DMS 273 (cell line): ENCODE measurements at regions not wholly inside any gene's neighbourhood (a gene's known extent, or its start where the extent isn't known, plus 50 kb on each side); places are given as distances from the start of the nearest gene placed in this dataset.
"Not testable (repeated sequence)": the region's sequence is repeated elsewhere in the genome, so short reads cannot be mapped to it uniquely, and the experiment has no call there.

ENCODE experiments used
- DNase-seq: peaks from one replicate; lab custom pipeline; 2025; ENCODE audit not compliant: unreplicated experiment; lab: John Stamatoyannopoulos, UW

DNA sequence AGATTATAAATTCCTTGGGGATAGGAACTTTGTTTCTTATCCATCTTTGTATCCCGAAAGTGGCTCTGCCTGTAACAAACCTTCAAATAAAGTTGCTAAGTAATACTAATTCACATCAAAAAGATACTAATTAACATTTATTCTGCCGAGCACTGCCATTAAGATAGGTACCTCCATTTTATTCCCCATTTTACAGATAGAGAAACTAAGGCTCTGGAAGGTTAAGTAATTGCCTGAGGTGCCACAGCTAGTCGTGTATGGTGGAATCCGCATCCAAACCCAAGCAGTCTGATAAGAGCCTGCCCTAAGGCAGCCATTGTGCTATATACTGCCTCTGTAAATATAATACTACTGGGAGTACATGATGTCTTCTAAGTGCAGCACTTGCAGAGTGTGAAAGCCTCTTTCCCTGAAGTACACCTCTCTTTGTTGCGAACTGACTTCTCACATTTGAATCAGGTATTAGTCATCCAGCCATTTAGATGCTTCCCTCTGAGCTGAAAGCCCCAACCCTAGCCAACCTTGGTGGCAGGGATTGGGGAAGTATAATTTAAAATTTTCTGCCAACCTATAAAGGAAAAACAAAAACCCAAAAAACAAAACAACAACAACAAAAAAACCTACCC is 78.5 kb upstream of the CHD2 start:
- no peak for DNase-seq

DNA sequence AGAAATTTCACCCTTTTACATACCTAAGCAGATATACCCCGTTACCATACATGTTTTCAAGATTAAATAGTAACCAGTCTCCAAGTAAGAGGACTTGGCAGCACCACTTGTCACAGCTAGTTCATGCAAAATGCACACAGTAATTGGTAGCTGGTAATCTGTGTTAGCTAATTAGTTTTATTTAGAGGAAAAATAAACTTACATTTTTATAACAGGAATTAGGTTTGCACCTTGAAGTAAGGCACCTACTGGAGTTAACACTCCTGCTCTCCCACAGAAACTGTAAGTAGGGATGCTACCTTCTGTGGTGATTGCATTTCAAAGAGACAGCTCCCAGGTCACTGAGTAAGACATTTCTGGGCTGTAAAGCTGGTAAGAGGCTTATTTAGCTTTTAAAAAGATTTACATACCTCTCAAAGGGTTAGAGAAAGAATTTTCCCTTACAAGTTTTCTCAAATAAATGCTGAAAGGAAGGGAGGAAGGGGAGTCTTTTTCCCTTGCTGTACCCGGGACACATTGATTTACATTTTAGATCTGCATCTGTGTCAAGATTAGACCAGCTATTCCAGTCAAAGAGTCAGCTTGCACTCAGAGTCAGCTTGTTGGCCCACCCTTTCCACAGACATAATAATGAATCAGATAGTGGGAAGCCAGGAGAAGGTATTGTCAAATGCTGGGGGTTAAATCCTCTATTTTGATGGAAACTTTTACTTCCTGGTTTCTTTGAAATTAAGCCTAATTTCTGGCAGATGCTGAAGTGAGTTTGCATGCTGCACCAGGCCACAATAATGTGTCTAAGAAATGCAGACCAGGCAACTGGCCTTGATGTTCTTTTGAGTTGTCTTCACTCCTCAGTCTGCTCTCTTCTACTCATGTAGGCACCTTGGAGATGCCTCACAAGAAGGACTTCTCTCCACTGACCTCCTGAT is 77.6 kb upstream of the CHD2 start:
- DNase-seq, result peak; percentile 22

DNA sequence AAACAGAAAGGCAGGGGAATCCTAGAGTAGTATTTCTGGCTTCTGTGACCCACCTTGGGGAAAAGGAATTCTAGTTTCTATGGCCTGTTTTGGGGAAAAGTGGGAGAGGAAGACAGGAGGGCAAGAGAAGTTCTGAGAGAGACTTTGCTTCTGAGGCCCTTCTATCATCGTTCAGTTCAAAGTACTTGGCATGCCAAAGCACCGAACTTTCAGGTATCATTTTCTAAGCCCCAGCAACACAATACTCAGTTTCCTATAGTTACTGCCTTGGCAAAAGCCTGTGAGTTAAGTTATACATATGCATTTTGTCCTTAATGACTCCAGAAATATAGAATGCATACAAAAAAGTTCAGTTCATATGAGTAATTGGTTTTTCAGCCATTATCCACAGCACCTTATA is 74.1 kb upstream of the CHD2 start:
- no peak for DNase-seq

DNA sequence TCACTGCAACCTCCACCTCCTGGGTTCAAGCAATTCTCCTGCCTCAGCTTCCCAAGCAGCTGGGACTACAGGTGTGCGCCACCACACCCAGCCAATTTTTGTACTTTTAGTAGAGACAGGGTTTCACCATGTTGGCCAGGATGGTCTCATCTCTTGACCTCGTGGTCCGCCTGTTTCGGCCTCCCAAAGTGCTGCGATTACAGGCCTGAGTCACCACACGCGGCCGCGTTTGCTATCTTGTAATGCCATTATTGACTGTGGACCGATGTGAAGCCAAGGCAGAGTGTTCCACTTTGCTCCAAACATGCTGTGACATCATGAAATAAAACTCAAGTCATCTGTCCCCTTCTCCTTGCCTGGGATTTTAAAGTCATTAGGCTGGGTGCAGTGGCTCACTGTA is 72.1 kb upstream of the CHD2 start:
- not testable (repeated sequence) for DNase-seq

DNA sequence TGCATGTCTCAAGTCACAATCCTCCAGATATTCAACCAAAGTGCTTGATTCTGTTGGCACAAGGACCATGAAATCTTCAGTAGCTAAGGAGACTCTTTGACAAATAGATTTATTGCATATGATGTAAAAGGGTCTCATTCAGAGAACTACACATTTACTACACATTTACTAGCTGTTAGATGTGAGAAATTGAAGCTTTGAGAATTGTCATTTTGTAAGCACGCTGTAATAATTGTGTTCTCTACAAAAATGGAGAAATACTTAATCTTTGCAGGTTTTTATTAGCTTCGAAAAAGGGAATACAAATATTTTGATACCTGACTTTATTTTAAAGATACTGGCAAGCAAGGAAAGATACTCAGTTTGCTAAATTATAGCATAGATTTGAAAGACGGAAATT is 70.2 kb upstream of the CHD2 start:
- no peak for DNase-seq

DNA sequence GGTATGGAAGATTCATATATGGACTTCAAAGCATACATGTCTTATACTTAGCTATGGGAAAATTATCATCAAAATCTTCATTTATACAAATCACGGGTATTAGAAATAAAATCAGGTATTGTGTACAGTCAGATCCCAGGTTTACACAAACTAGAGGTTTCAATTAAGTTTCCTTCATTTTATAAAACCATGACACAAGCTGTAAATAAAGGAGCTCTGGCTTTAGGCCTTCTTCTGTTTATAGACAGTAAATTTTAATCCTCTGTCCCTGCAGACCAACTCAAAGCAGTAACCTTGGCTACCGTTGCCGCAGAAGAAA is 68.8 kb upstream of the CHD2 start:
- DNase-seq, result no peak

DNA sequence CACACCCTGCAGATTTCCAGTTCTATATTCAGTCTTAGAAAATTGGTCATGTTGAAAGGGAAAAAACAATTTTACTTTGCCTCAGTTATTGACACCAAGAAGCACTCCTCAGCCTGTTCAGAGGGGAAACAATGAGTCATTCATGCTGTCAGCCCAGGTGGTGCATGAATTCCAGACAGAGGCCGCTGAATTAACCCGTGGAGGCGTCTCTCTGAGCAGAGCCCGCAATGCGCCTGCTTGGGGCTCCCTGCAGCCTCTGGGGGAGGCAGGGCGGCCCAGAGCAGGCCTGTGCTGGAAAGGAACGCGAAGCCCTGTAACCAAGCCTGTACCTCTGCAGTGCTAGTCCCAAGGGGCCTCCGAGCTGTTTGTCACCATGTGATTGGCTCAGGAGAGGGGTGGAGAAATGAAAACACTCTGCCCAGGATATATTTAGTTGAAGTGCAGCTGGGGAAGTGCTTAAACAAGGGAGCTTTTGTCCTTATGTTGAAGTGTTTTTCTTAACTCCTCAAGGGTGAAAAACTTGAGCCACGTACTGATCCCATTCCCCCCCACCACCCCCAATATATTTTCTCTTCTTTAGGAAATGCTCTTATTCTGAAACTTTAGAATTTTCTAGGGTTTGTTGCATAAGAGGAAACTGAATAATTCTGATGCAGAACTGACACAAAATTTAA is 68.3 kb upstream of the CHD2 start:
- DNase-seq, result peak; percentile 99

DNA sequence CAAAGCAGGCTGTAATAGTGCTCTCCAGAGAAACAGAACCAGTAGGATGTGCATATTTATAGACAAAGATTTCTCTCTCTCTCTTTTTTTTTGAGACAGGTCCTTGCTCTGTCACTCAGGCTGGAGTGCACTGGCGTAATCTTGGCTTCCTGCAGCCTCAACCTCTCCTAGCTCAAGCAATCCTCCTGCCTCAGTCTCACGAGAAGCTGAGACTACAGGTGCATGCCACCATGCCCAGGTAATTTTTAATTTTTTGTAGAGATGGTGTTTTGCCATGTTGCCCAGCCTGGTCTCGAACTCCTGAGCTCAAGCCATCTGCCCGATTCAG is 67.1 kb upstream of the CHD2 start:
- DNase-seq, result no peak

DNA sequence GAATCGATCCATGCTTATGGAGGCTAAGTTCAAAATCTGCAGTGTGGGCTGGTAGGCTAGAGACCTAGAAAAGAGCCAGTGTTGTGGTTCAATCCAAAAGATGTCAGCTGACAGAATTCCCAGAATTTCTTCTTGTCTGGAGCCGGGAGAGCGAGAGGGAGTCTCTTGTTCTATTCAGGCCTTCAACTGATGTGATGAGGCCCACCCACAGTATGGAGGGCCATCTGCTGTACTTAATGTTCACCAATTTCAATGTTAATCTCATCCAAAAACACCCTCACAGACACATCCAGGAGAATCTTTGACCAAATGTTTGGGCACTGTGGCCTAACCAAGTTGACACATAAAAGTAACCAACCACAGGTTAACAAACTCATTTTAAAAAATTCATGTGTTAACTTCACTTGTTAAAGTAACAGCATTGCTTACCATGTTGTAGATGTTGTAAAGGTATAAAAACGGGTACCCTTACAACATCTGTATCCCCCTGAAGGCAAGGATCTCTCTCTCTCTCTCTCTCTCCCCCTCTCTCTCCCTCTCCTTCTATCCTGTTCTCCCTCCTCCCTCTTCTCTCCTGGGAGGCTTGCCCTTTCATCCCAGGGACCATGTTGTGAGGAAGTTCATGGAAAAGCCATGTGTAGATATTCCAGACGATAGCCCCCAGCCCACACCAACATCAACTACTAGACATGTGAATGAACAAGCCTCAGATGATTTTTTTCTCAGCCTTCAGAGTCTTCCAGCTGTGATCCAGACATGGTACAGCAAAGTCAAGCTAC is 66.4 kb upstream of the CHD2 start:
- no peak for DNase-seq

DNA sequence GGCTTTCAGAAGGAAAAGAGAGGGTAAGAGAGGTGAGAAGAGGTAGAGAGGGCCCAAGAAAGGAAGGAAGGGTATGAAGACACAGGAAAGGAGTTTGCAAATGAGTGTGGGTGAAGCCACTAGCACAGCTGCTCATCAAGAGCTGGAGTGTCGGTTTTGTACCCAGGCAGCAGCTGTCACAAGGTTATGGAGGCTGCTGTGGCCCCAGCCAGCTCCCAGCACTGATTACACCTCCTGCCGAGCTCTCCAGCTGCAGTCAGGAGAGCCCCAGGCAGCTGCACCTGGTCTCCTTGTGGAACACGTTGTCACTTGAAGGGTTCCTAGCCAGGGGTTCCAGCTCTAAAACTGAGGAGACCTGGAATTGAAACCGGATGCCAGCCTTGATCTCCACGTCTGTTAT is 60.4 kb upstream of the CHD2 start:
- DNase-seq, result peak; percentile 91

DNA sequence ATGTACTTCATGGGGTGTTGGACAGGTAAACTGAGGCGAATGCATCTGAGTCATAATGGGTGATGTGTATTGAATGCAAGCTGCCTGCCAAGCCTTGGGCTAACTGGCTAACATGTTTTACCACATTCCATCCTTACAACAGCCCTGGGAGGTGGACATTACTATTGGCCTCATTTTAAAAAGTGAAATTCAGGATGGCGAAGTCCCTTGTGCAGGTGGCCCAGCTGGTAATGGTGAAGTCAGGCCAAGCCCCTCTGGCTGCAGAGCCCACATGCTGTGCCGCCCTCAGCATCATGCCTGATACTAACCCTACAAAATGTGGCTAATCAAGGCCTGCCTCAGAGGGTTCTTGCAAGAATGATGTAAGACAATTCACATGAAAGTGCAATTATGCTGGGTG is 60.0 kb upstream of the CHD2 start:
- DNase-seq, result peak; percentile 35

DNA sequence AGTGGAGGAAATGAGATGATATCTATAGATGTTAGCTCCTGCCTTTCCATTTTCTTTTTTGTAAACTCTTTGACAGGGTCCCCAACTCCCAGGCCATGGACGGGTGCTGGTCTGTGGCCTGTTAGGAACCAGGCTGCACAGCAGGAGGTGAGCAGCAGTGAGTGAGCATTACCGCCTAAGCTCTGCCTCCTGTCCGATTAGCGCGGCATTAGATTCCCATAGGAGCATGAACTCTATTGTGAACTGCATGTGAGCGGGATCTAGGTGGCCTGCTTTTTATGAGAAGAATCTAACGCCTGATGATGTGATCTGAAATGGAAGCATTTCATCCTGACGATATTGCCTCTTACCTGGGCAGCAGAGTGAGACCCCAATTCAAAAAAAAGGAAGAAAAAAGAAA is 56.8 kb upstream of the CHD2 start:
- DNase-seq, result no peak

DNA sequence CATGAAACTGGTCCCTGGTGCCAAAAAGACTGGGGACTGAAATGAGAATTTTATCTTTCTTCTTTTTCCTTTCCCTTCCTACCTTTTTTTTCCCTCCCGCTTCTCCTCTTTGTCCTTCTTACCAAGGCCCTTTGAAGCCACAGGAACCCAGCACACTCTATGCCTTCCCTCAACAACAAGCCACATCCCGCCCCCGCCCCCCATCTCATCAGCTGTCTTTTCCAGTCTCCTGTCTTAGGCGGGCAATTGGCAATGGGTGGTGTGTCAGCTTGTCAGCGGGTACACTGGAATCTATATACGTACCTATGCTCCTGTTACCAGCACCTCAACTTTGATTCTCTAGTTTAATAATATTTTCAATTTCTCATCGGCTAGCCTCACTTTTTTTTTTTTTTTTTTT is 56.3 kb upstream of the CHD2 start:
- DNase-seq, result no peak

DNA sequence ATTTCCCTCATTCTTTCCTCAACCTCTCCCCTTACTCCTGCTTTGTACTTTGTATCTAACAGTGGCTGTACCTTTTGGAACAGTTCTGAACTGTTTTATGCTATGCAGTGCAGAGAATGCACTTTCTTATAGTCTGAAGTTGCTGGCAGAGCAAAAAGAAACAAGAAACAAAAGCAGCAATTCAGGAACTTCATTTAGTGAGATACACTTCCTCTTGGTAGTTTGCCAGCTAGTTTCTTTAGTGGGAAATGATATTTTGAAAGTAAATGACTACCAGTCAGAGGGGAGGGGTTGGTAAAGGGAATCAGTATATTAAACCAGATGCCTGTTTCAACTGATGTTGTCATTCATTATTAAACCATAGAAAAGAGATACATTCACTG is 55.0 kb upstream of the CHD2 start:
- DNase-seq, result peak; percentile 23

DNA sequence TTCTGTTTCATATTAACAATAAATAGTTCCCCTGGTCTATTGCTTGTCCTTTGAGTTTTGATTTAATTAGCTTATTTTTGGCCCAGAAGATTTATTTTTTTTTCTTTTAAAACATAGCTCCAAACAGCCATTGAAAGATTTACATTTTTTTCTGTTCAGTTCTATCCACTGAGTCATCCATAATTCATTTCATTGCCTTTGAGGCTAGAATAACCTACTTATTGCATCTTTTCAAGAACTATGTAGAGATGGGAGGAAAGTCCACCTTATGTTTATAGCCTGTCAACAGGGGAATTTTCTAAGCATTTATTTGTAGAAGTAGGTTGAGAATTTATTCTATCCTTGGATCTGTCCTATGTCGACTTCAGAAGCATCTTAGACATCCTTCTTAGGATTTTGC is 53.4 kb upstream of the CHD2 start:
- no peak for DNase-seq

DNA sequence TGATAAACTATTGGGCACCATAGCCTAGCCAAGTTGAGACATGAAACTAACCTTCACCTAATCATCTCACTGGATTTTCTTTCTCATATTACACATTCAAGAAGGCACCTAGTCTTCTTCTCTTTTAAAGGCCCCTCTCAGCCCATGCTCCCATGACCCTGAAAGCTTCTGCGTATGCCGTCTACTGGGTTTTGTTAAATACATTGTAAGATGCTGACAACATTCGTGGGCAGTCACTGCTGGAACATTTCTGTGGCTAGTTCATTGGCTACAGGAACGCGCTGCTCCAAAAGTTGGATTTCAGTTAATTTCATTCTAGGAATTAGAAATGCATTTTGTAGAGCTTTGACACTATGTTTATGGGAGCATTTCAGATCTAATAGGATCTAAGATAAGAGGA is 52.3 kb upstream of the CHD2 start:
- no peak for DNase-seq

DNA sequence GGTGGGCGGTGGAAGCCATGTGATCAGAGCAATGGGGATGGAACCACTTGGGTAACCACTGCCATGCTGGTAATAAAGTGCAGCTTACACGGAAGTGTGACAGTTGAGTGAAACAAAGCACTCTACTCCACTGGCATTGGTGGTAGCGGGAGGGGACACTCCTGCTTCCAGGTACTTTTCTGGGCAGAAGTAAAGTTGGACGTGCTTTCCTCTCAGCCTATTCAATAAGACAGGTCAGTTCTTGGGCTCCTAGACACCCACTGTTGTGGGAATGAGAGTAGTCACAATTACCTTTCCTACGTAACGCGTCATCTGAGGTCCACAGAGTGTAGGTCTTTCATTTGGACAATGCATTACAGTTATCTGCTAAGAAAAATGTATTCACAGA is 51.7 kb upstream of the CHD2 start:
- no peak for DNase-seq

DNA sequence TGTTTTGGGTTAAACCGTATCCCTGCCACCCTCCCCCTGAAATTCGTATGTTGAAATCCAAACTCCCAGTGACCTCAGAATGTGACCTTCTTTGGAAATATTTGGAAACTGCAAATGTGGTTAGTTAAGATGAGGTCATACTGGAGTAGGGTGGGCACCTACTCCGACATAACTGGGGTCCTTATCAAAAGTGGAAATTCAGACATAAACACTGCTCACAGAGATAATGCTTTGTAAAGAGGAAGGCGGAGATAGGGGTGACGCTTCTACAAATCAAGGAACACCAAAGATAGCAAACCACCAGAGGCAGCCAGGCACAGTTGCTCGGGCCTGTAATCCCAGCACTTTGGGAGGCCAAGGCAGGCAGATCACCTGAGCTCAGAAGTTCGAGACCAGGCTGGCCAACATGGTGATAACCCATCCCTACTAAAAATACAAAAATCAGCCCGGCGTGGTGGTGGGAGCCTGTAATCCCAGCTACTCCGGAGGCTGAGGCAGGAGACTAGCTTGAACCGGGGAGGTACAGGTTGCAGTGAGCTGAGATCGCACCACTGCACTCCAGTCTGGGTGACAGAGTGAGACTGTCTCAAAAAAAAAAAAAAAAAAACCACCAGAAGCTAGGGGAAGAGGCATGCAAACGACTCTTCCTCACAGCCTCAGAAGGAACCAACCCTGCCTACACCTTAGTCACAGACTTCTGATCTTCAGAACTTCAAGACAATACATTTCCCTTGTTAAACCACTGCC is 51.1 kb upstream of the CHD2 start:
- DNase-seq, result no peak

DNA sequence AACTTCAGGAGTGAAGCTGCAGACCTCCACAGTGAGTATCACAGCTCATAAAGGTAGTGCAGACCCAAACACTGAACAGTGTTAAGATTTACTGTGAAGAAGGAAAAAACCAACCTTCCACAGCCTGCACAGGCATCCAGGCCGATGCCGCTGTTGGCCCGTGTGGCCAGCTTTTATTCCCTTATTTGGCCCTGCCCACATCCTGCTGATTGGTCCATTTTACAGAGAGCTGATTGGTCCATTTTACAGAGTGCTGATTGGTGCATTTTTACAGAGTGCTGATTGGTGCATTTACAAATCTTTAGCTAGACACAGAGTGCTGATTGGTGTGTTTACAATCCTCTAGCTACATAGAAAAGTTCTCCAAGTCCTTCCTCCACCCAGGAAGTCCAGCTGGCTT is 49.9 kb upstream of the CHD2 start:
- DNase-seq, result not testable (repeated sequence)
